GM13976 (cell line): ENCODE measurements at regions not wholly inside any gene's neighbourhood (a gene's known extent, or its start where the extent isn't known, plus 50 kb on each side); places are given as distances from the start of the nearest gene placed in this dataset.

ENCODE experiments used
- DNase-seq: peaks from one replicate; pipeline ENCODE4 v3.0.0; 2012; ENCODE audit warnings: low spot score
- in situ Hi-C: fragments of 300-500 bp; cut with MboI; formaldehyde crosslinking; loops from one replicate; pipeline ENCODE4 v1.12.0; 2022; ENCODE audit warnings: low sequenced_read_pairs, mixed read lengths, inconsistent platforms; ENCODE audit not compliant: unreplicated experiment
- TF ChIP-seq, protein P1 (sequence below): IDR thresholded peaks from 2 replicates; pipeline ENCODE4 v1.5.1; 2012; ENCODE audit warnings: borderline replicate concordance, mild to moderate bottlenecking; ENCODE audit not compliant: insufficient read depth; ENCODE audit errors: extremely low read depth, missing control alignments, control extremely low read depth

- in situ Hi-C loops: no loop called here
Observed at GRCh38 chr12:24482882-24483604, 465.9 kb downstream of the BCAT1 start.

GRCh38 chr12:24482044-24482443, 466.9 kb downstream of the BCAT1 start:
- TF ChIP-seq, protein P1, sequence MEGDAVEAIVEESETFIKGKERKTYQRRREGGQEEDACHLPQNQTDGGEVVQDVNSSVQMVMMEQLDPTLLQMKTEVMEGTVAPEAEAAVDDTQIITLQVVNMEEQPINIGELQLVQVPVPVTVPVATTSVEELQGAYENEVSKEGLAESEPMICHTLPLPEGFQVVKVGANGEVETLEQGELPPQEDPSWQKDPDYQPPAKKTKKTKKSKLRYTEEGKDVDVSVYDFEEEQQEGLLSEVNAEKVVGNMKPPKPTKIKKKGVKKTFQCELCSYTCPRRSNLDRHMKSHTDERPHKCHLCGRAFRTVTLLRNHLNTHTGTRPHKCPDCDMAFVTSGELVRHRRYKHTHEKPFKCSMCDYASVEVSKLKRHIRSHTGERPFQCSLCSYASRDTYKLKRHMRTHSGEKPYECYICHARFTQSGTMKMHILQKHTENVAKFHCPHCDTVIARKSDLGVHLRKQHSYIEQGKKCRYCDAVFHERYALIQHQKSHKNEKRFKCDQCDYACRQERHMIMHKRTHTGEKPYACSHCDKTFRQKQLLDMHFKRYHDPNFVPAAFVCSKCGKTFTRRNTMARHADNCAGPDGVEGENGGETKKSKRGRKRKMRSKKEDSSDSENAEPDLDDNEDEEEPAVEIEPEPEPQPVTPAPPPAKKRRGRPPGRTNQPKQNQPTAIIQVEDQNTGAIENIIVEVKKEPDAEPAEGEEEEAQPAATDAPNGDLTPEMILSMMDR: no peak
- no peak for DNase-seq
- in situ Hi-C loops: no loop called here

More at GRCh38 chr12:24482882-24483604, 465.9 kb downstream of the BCAT1 start:
- no peak for DNase-seq
- TF ChIP-seq, protein P1: no peak

DNA sequence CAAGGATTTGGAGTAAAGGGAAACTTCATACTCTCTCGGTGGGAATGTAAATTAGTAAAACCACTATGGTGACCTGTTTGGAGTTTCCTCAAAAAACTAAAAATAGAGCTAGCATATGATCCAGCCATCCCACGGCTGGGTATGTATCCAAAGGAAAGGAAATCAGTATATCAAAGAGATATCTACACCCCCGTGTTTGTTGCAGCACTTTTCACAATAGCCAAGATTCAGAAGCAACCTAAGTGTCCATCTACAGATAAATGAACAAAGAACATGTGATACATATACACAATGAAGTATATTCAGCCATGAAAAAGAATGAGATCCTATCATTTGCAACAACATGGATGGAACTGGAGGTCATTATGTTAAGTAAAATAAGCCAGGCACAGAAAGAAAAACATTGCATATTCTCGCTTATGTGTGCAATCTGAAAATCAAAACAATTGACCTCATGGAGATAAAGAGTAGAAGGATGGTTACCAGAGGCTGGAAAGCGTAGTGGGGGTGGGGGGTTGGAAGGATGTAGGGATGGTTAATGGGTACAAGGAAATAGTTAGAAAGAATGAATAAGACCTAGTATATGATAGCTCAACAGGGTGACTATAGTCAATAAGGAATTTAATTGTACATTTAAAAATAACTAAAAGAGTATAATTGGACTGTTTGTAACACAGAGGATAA, 468.0 kb downstream of the BCAT1 start:
- DNase-seq: no peak
- TF ChIP-seq, protein P1: no peak
- in situ Hi-C loops: no loop called here

GRCh38 chr12:24479131-24479530, 469.8 kb downstream of the BCAT1 start:
- TF ChIP-seq, protein P1: no peak
- no peak for DNase-seq
- in situ Hi-C loops: no loop called here

GRCh38 chr12:24478254-24478653, 470.6 kb downstream of the BCAT1 start:
- TF ChIP-seq, protein P1: no peak
- DNase-seq: no peak
- in situ Hi-C loops: no loop called here

DNA sequence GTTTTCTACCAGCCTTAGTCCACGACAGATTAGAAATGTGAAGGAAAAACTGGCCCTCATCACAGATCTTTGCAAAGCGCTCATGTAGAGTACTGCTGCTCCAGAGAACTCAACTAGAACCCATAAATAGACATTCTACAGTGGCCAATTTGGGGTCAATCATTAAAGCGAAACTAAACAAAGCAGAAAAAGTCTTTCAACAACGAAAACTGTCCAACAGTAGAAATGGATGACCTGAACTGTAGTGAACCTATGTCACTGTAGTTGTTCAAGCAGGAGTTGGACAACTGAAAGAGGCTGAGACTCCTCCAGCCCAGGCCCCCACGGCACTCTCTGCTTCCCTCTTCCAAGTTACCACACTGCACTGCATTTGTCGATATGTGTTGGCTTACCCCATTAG, 472.6 kb downstream of the BCAT1 start:
- TF ChIP-seq, protein P1: no peak
- DNase-seq: no peak
- in situ Hi-C loops: no loop called here
